BLaER1 (cell line): ENCODE measurements at regions not wholly inside any gene's neighbourhood (a gene's known extent, or its start where the extent isn't known, plus 50 kb on each side); places are given as distances from the start of the nearest gene placed in this dataset.

ENCODE experiments used
- H3K27ac ChIP-seq: shearing (Covaris generic); formaldehyde crosslinking; 2 replicates; pipeline ENCODE4 v1.8.1; 2022
- H3K27me3 ChIP-seq: shearing (Covaris generic); formaldehyde crosslinking; 2 replicates; pipeline ENCODE4 v1.8.1; 2022
- H3K36me3 ChIP-seq: shearing (Covaris generic); formaldehyde crosslinking; 2 replicates; pipeline ENCODE4 v1.8.1; 2022
- H3K4me1 ChIP-seq: shearing (Covaris generic); formaldehyde crosslinking; 2 replicates; pipeline ENCODE4 v1.8.1; 2022
- H3K4me2 ChIP-seq: shearing (Covaris generic); formaldehyde crosslinking; 2 replicates; pipeline ENCODE4 v1.8.1; 2022
- H3K4me3 ChIP-seq: shearing (Covaris generic); formaldehyde crosslinking; 2 replicates; pipeline ENCODE4 v1.8.1; 2022
- H3K9ac ChIP-seq: shearing (Covaris generic); formaldehyde crosslinking; 2 replicates; pipeline ENCODE4 v1.8.1; 2022
- H3K9me3 ChIP-seq: shearing (Covaris generic); formaldehyde crosslinking; 2 replicates; pipeline ENCODE4 v1.8.1; 2022
- H4K20me1 ChIP-seq: shearing (Covaris generic); formaldehyde crosslinking; 2 replicates; pipeline ENCODE4 v1.8.1; 2022
- Cebpa-rat ChIP-seq: shearing (Covaris generic); IDR thresholded peaks from 2 replicates; pipeline ENCODE4 v1.8.1; 2022

DNA sequence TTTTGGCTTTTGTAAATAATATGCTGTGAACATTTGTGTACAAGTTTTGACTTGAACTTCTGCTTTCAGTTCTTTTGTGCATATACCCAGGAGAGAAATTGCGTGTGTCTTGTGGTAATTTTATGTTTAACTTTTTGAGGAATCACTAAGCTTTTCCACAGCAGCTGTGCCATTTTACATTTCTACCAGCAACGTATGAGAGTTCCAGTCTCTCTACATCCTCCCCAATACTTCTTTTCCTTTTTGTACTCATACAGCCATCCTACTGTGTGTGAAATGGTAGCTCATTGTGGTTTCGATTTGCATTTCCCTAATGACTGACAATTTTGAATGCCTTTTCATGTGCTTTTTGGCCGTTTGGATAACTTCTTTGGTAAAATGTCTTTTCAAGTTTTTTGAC lies 66.3 kb upstream of the INHBA start:
- TF ChIP-seq Cebpa-rat = no peak
- no peak overlapping the region for H3K4me3 ChIP-seq
- H3K9me3 ChIP-seq = no peaks in the 10 kb centered on the region
- H3K9ac ChIP-seq = no peak overlapping the region
- H3K27ac ChIP-seq = no peak overlapping the region
- no peaks in the 10 kb centered on the region for H3K27me3 ChIP-seq
- no peaks in the 10 kb centered on the region; the same call in 1 of the 2 replicates for H3K4me1 ChIP-seq
- H4K20me1 ChIP-seq = no peaks in the 10 kb centered on the region
- H3K4me2 ChIP-seq = no peak overlapping the region
- H3K36me3 ChIP-seq = no peaks in the 10 kb centered on the region

DNA sequence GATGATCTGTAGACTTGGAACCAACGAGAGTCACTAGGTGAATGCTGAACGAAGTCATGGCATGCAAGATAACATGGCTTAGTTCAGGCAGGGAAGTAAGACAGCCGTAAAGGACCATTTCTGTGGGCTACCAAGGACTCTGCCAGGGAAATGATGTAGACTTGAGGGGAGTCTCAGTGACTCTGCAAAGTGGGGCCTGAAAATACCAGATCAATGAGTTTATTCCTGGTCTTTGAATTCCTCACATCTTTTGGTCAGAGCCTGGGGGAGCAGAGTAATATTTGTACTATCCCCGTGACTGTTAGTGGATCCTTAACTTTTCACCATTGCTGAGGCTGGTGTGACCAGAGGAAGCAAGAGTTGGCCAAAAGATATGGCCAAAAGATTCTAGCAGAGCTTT lies 60.7 kb upstream of the INHBA start:
- Histone ChIP-seq H3K9ac (no peak overlapping the region), H3K36me3 (no peaks in the 10 kb centered on the region), H3K27ac (no peak overlapping the region), H3K9me3 (peaks cover 17% of the 10 kb centered on the region), H3K4me1 (no peaks in the 10 kb centered on the region), H4K20me1 (no peaks in the 10 kb centered on the region), H3K4me3 (no peak overlapping the region), H3K27me3 (no peaks in the 10 kb centered on the region), H3K4me2 (no peak overlapping the region)
- no peak for TF ChIP-seq Cebpa-rat

DNA sequence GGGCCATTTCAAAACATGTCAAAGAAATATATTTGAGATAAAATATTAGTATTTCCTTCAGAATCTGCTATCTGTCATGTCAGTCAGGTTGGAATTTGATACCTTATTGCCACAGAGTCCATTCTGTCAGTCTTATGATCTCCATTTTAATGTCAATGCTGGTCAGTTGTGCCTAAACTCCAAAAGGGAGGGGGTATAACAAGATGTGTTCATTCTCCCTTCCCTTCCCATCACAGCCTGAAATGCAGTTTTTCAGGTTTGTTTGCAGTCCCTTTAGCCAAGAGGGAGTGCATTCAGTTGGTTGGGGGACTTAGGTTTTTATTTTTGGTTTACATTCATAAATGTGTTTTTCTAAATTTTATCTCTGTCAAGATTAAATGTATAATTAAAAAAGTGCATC lies 59.8 kb upstream of the INHBA start:
- Histone ChIP-seq H3K36me3 (no peaks in the 10 kb centered on the region), H4K20me1 (no peaks in the 10 kb centered on the region), H3K9me3 (peaks cover 27% of the 10 kb centered on the region), H3K4me3 (no peak overlapping the region), H3K9ac (no peak overlapping the region), H3K4me2 (no peak overlapping the region), H3K27me3 (no peaks in the 10 kb centered on the region), H3K4me1 (no peaks in the 10 kb centered on the region), H3K27ac (no peak overlapping the region)
- no peak for TF ChIP-seq Cebpa-rat

DNA sequence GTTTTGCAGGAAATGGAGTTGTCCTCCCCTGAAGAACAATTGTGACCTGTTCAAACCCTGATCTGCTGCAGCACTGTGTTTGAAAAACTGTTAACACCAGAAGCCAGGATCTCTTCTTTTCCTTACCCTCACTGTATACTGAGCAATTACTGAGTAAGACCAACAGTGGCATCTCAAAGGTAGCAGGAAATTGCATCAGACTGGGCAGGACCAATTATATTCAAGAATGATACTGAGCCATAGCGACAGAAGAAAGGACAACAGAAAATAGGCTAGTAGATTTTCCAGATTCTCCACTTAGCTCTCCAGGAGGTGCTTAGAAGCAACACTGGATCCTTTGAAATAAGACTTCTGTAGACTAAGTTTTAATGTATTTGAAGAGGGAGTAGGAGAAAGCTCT lies 57.4 kb upstream of the INHBA start:
- TF ChIP-seq Cebpa-rat = no peak
- Histone ChIP-seq H3K4me3 (no peak overlapping the region), H3K9ac (no peak overlapping the region), H3K27ac (no peak overlapping the region), H3K27me3 (no peaks in the 10 kb centered on the region), H3K4me2 (no peak overlapping the region), H3K9me3 (peaks cover 48% of the 10 kb centered on the region), H3K4me1 (no peaks in the 10 kb centered on the region), H4K20me1 (no peaks in the 10 kb centered on the region), H3K36me3 (no peaks in the 10 kb centered on the region)

DNA sequence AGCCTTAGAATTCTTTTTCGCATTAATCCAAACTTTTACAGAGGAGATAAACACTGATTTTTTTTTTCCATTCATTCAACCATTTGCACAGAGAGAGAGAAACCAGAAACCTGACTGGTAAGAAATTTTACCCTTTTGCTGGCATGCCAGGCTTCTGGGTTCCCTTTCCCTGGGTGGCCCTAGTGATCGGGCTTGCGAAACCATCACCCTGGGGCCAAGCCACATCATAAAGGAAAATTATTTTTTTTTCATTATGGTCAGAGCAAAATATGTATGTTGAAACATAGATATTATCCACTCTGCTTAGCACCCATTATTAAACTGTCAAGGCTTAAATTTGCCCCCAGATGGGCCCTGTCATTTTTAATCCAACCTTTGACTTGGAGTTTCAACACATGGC lies 55.4 kb upstream of the INHBA start:
- H3K9me3 ChIP-seq = peaks cover 59% of the 10 kb centered on the region
- H3K4me1 ChIP-seq = no peaks in the 10 kb centered on the region
- no peak for TF ChIP-seq Cebpa-rat
- no peaks in the 10 kb centered on the region for H3K36me3 ChIP-seq
- no peak overlapping the region for H3K4me3 ChIP-seq
- no peaks in the 10 kb centered on the region for H3K27me3 ChIP-seq
- no peak overlapping the region for H3K9ac ChIP-seq
- no peak overlapping the region for H3K27ac ChIP-seq
- no peaks in the 10 kb centered on the region for H4K20me1 ChIP-seq
- H3K4me2 ChIP-seq = no peak overlapping the region

DNA sequence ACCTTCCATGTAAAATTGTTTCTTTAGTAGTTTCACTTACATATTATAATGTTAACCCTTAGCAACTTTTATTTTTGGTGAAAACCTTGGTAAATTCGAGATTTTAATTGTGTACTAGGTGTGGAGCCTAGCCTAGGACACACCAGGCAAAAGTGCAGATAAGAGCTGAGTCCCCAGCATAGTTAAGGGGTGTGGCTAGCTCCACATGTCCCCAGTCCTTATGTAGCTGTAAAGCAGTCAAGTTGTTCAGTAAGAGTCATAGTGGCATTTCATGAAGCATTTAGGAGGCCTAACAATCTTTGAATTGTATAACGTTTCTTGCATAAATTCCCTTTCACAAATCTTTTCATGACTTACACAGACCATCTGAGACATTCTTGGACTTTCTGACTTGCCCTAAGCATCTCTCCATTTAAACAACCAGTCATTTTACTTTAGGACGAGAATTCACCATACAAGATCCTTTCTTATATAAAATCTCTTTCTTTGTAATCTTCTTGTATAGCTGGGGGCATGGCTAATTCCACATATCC lies 53.8 kb upstream of the INHBA start:
- Histone ChIP-seq H3K36me3 (no peaks in the 10 kb centered on the region), H3K27ac (no peak overlapping the region), H3K9me3 (peaks cover 59% of the 10 kb centered on the region), H3K4me2 (no peak overlapping the region), H4K20me1 (no peaks in the 10 kb centered on the region), H3K9ac (no peak overlapping the region), H3K27me3 (no peaks in the 10 kb centered on the region), H3K4me3 (no peak overlapping the region), H3K4me1 (no peaks in the 10 kb centered on the region)
- no peak for TF ChIP-seq Cebpa-rat

DNA sequence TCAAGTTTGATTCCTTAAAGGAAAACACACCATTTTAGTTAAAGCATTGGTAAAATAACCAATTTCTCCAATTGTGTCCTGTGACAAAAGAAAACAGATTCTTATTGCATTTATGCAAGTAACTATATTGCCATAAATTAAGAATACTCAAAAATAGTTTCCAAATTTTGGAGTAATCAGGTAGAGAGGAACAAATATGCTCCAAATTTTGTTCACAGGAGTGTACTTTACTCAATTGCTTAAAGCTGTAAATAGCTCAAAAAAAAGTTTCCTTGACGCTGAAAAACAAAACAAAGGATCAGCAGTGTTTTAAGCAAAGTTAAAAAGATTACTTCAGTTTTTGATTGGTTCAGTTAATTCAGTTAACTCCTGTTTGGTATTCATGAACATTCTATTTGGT lies 52.2 kb upstream of the INHBA start:
- no peak for TF ChIP-seq Cebpa-rat
- H3K9me3 ChIP-seq = peaks cover 59% of the 10 kb centered on the region

DNA sequence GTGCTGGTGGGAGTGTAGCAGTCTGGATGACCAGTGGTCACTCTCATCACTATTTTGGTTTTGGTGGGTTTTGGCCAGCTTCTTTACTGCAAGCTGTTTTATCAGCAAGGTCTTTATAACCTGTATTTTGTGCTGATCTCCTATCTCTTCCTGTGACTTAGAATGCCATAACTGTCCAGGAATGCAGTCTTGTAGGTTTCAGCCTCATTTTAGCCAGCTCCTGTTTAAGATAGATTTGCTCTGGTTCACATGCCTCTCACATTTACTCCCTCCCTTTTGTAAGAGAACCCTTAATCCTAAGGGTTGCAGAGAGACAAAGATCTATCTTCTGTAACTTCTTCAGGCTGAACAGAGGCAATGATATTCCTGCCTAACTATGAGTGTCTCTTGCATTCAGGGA lies 51.2 kb upstream of the INHBA start:
- no peak overlapping the region for H3K4me3 ChIP-seq
- no peak overlapping the region for H3K9ac ChIP-seq
- H3K27me3 ChIP-seq = no peaks in the 10 kb centered on the region
- no peak overlapping the region for H3K4me2 ChIP-seq
- no peaks in the 10 kb centered on the region for H3K4me1 ChIP-seq
- no peak overlapping the region for H3K27ac ChIP-seq
- peaks cover 51% of the 10 kb centered on the region for H3K9me3 ChIP-seq
- no peak for TF ChIP-seq Cebpa-rat
- no peaks in the 10 kb centered on the region for H4K20me1 ChIP-seq
- H3K36me3 ChIP-seq = no peaks in the 10 kb centered on the region

More for the DNA sequence above, 52.2 kb upstream of the INHBA start:
- no peak overlapping the region for H3K9ac ChIP-seq
- no peaks in the 10 kb centered on the region for H3K27me3 ChIP-seq
- H3K36me3 ChIP-seq = no peaks in the 10 kb centered on the region
- no peaks in the 10 kb centered on the region for H4K20me1 ChIP-seq
- no peaks in the 10 kb centered on the region for H3K4me1 ChIP-seq
- H3K4me2 ChIP-seq = no peak overlapping the region
- no peak overlapping the region for H3K4me3 ChIP-seq
- no peak overlapping the region for H3K27ac ChIP-seq
